H9 (cell line): ENCODE measurements at regions not wholly inside any gene's neighbourhood (a gene's known extent, or its start where the extent isn't known, plus 50 kb on each side); places are given as distances from the start of the nearest gene placed in this dataset.

Experiments used
- DNase-seq: peaks from one replicate; pipeline ENCODE4 v3.0.0-alpha.2; 2017
- H2AFZ ChIP-seq: one replicate; pipeline ENCODE4 v1.6.1; 2013; ENCODE audit warnings: mild to moderate bottlenecking, low read length, control low read depth, moderate library complexity
- H2AK5ac ChIP-seq: 2 replicates; pipeline ENCODE4 v1.6.1; 2013; ENCODE audit warnings: low read length, control low read depth, mixed read lengths; ENCODE audit not compliant: insufficient read length
- H2BK120ac ChIP-seq: one replicate; pipeline ENCODE4 v1.6.1; 2013; ENCODE audit warnings: low read depth, mild to moderate bottlenecking, low read length, control low read depth, inconsistent platforms; ENCODE audit not compliant: poor library complexity, severe bottlenecking
- H2BK12ac ChIP-seq: 2 replicates; pipeline ENCODE4 v1.6.1; 2013; ENCODE audit warnings: low read length, control low read depth, mixed read lengths, low read depth; ENCODE audit not compliant: insufficient read length
- H2BK15ac ChIP-seq: 2 replicates; pipeline ENCODE4 v1.6.1; 2013; ENCODE audit warnings: low read depth, low read length, control low read depth
- H2BK20ac ChIP-seq: one replicate; pipeline ENCODE4 v1.6.1; 2013; ENCODE audit warnings: low read depth, mild to moderate bottlenecking, low read length, control low read depth, inconsistent platforms; ENCODE audit not compliant: poor library complexity, severe bottlenecking
- H2BK5ac ChIP-seq: 2 replicates; pipeline ENCODE4 v1.6.1; 2013; ENCODE audit warnings: low read length, control low read depth, mixed read lengths; ENCODE audit not compliant: insufficient read length
- H3K14ac ChIP-seq: 2 replicates; pipeline ENCODE4 v1.6.1; 2013; ENCODE audit warnings: low read length, control low read depth; ENCODE audit not compliant: insufficient read depth
- H3K18ac ChIP-seq: 2 replicates; pipeline ENCODE4 v1.6.1; 2013; ENCODE audit warnings: low read depth, mild to moderate bottlenecking, mixed read lengths, low read length, control low read depth; ENCODE audit not compliant: insufficient read length
- H3K23ac ChIP-seq: 2 replicates; pipeline ENCODE4 v1.6.1; 2013; ENCODE audit warnings: low read length, control low read depth, mixed read lengths, low read depth; ENCODE audit not compliant: insufficient read length
- H3K23me2 ChIP-seq: 2 replicates; pipeline ENCODE4 v1.6.1; 2013; ENCODE audit warnings: low read depth, mild to moderate bottlenecking, mixed read lengths, low read length, control low read depth; ENCODE audit not compliant: insufficient read length, poor library complexity, severe bottlenecking
- H3K27ac ChIP-seq: 2 replicates; pipeline ENCODE4 v1.5.1; 2013; ENCODE audit warnings: low read length, control low read depth, mixed read lengths, low read depth; ENCODE audit not compliant: insufficient read length
- H3K27me3 ChIP-seq: 2 replicates; pipeline ENCODE4 v1.6.1; 2013; ENCODE audit warnings: low read length, control low read depth, inconsistent platforms; ENCODE audit not compliant: insufficient read depth
- H3K4ac ChIP-seq: 2 replicates; pipeline ENCODE4 v1.6.1; 2013; ENCODE audit warnings: low read depth, mild to moderate bottlenecking, control low read depth, inconsistent platforms, low read length, moderate library complexity
- H3K4me1 ChIP-seq: 2 replicates; pipeline ENCODE4 v1.6.1; 2013; ENCODE audit warnings: low read length, control low read depth, inconsistent platforms; ENCODE audit not compliant: insufficient read depth
- H3K4me2 ChIP-seq: 2 replicates; pipeline ENCODE4 v1.6.1; 2013; ENCODE audit warnings: low read length, control low read depth, mixed read lengths; ENCODE audit not compliant: insufficient read length, insufficient read depth
- H3K56ac ChIP-seq: 2 replicates; pipeline ENCODE4 v1.6.1; 2013; ENCODE audit warnings: low read depth, mild to moderate bottlenecking, mixed read lengths, low read length, control low read depth; ENCODE audit not compliant: insufficient read length
- H3K79me1 ChIP-seq: 2 replicates; pipeline ENCODE4 v1.6.1; 2013; ENCODE audit warnings: low read depth, mild to moderate bottlenecking, moderate library complexity, low read length, control low read depth, inconsistent platforms; ENCODE audit not compliant: insufficient read depth, poor library complexity, severe bottlenecking
- H3K79me2 ChIP-seq: 2 replicates; pipeline ENCODE4 v1.6.1; 2013; ENCODE audit warnings: low read length, control low read depth, inconsistent platforms; ENCODE audit not compliant: insufficient read depth
- H3K9ac ChIP-seq: 2 replicates; pipeline ENCODE4 v1.6.1; 2013; ENCODE audit warnings: low read length, control low read depth, mixed read lengths; ENCODE audit not compliant: insufficient read length; ENCODE audit errors: extremely low read depth
- H3K9me3 ChIP-seq: one replicate; pipeline ENCODE4 v1.6.1; 2013; ENCODE audit warnings: low read depth, low read length, inconsistent platforms; ENCODE audit not compliant: control insufficient read depth
- H3T11ph ChIP-seq: one replicate; pipeline ENCODE4 v1.6.1; 2013; ENCODE audit warnings: mild to moderate bottlenecking, low read length, control low read depth, inconsistent platforms
- H4K20me1 ChIP-seq: one replicate; pipeline ENCODE4 v1.6.1; 2013; ENCODE audit not compliant: control insufficient read depth, insufficient read length, insufficient read depth
- H4K5ac ChIP-seq: 2 replicates; pipeline ENCODE4 v1.6.1; 2013; ENCODE audit warnings: low read depth, mild to moderate bottlenecking, mixed read lengths, low read length, control low read depth; ENCODE audit not compliant: insufficient read length
- H4K8ac ChIP-seq: replicated peaks from 2 replicates; pipeline ENCODE4 v1.6.1; 2013; ENCODE audit warnings: low read length, control low read depth, mixed read lengths, low read depth; ENCODE audit not compliant: insufficient read length
- H4K91ac ChIP-seq: 2 replicates; pipeline ENCODE4 v1.6.1; 2013; ENCODE audit warnings: low read depth, mild to moderate bottlenecking, moderate library complexity, mixed read lengths, low read length, control low read depth; ENCODE audit not compliant: insufficient read length
- H3K27ac Mint-ChIP-seq, 3 experiments: 2 replicates in 2 of 3; 3 replicates in 1 of 3; pipeline ENCODE4 v1.8.0; 2020 to 2021; ENCODE audit warnings: mixed read lengths in 3 of 3, mild to moderate bottlenecking in 1 of 3, moderate library complexity in 1 of 3
- H3K27me3 Mint-ChIP-seq: 2 replicates; pipeline ENCODE4 v1.8.0; 2021; ENCODE audit warnings: low read depth, mild to moderate bottlenecking, moderate library complexity, mixed read lengths
- H3K36me3 Mint-ChIP-seq, 3 experiments: 2 replicates in 2 of 3; 3 replicates in 1 of 3; pipeline ENCODE4 v1.8.0; 2020 to 2021; ENCODE audit warnings: low read depth in 3 of 3, mixed read lengths in 3 of 3; ENCODE audit not compliant: insufficient read depth in 1 of 3
- H3K4me1 Mint-ChIP-seq, 2 experiments: 2 replicates each; pipeline ENCODE4 v1.8.0; 2020; ENCODE audit warnings: mixed read lengths in 2 of 2
- H3K4me3 Mint-ChIP-seq, 2 experiments: 2 replicates in 1 of 2; 3 replicates in 1 of 2; pipeline ENCODE4 v1.8.0; 2020 to 2021; ENCODE audit warnings: mild to moderate bottlenecking in 2 of 2, mixed read lengths in 2 of 2, moderate library complexity in 1 of 2
- H3K9me3 Mint-ChIP-seq, 2 experiments: 2 replicates in 1 of 2; 3 replicates in 1 of 2; pipeline ENCODE4 v1.8.0; 2020; ENCODE audit warnings: mild to moderate bottlenecking in 2 of 2, mixed read lengths in 2 of 2, moderate library complexity in 1 of 2
- CTCF ChIP-seq: fragments of 200-600 bp; sonication (generic); conservative IDR thresholded peaks from 3 replicates; pipeline ENCODE4 v1.8.0; 2021; ENCODE audit warnings: antibody characterized with exemption, mild to moderate bottlenecking
- WGBS: extraction: QIAGEN DNeasy Blood & Tissue Kit; methylation state at CpG from one replicate; pipeline ENCODE4 v1.1.7; 2013; ENCODE audit warnings: missing lambda C conversion rate, low lambda C conversion rate, mixed read lengths; ENCODE audit not compliant: insufficient read length; ENCODE audit errors: extremely low coverage; 5-methylcytosine and 5-hydroxymethylcytosine counted together

- Histone ChIP-seq H3K18ac (no peak overlapping the region), H3K79me2 (no peaks in the 10 kb centered on the region), H3K9ac (no peak overlapping the region), H2BK5ac (no peak overlapping the region), H3K9me3 (peaks cover 52% of the 10 kb centered on the region), H2BK12ac (no peak overlapping the region), H3K4me2 (no peak overlapping the region), H4K5ac (no peak overlapping the region), H2BK15ac (no peak overlapping the region), H3K4me1 (no peaks in the 10 kb centered on the region), H3K23ac (no peak overlapping the region), H3K27me3 (no peaks in the 10 kb centered on the region), H3T11ph (no peak overlapping the region), H4K91ac (no peak overlapping the region), H3K79me1 (no peaks in the 10 kb centered on the region), H3K27ac (no peak overlapping the region), H3K14ac (no peak overlapping the region), H4K8ac (no peak overlapping the region), H4K20me1 (no peaks in the 10 kb centered on the region), H3K23me2 (no peaks in the 10 kb centered on the region), H3K4ac (no peak overlapping the region), H2AFZ (no peak overlapping the region), H2BK20ac (no peak overlapping the region), H2BK120ac (no peak overlapping the region), H3K56ac (no peak overlapping the region), H2AK5ac (no peak overlapping the region)
- no peak for TF ChIP-seq CTCF
- H3K36me3 Mint-ChIP-seq: peaks cover 4 to 27% (median 21%) of the 10 kb centered on the region in 3 experiments; a peak in 6 of 7 replicates
- H3K27ac Mint-ChIP-seq: no peak overlapping the region; a peak in 1 of 7 replicates
- H3K4me3 Mint-ChIP-seq: no peak overlapping the region
- peaks cover 76 to 82% of the 10 kb centered on the region in 2 experiments for H3K9me3 Mint-ChIP-seq
- no peaks in the 10 kb centered on the region for H3K4me1 Mint-ChIP-seq
- H3K27me3 Mint-ChIP-seq: peaks cover 2% of the 10 kb centered on the region
- DNase-seq: no peak
- no CpG with 5 or more reads among the region's 15 CpGs for WGBS
Measured at GRCh38 chr19:57002710-57003109, 117.1 kb upstream of the USP29 start.
